ENCODE measurements at regions not wholly inside any gene's neighbourhood (a gene's known extent, or its start where the extent isn't known, plus 50 kb on each side); places are given as distances from the start of the nearest gene placed in this dataset.
"Not testable (repeated sequence)": the region's sequence is repeated elsewhere in the genome, so short reads cannot be mapped to it uniquely, and the experiment has no call there.

DNA sequence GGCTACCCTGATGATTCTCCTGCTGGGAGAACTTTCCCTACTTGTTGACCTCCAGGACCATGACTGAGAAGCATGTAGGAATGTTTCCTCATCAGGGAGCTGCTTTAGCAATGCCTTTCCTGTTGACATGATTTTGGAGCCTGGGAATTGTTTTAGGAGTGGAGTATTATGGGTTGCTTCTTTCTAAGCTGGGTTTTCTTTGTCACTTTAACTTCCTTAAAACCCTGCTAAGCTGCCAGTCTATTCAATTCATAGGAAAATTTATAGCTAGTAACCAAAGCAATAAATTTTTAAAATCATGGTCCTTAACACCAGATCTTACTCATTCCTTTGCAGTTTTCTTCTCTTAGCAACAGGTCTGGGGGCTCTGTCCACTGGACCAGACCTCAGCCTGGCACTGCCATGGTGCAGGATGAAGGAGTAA, 125.6 kb upstream of the TACR1 start:
- no peak for DNase-seq

DNA sequence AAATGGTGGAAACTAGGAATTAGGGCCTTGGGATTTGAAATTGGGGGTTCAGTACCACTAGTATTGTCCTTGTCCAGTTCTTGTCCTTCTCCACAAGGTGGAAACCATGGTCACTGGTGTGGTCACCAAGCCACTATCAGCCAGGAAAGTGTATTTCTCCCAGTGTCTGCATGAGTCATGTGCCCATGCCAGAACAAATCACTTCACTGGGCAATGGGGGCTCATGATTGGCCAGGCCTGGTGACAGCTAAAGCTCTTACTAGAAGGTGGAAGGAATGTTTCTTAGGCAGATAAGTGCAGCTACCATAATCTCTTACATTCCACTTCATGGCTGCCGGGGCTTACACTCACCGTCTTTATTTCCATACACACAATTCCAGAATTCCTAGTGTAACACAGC, 124.8 kb upstream of the TACR1 start:
- DNase-seq, result no peak

DNA sequence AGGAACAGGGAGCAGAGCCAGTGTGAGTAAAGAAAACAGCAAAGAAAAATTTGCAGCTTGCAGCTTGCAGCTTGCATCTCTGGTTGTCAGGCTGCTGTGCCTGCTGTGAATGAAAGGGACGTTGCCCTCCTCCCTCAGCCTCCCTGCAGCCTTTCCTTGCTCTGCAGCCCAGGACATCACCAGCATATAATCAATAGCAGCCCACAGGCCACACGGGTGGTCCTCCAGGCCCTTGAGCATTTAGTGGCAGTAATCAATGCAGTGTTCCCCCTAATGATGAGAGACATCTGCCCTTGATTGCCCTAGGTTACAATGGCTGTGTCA, 122.2 kb upstream of the TACR1 start:
- no peak for DNase-seq

DNA sequence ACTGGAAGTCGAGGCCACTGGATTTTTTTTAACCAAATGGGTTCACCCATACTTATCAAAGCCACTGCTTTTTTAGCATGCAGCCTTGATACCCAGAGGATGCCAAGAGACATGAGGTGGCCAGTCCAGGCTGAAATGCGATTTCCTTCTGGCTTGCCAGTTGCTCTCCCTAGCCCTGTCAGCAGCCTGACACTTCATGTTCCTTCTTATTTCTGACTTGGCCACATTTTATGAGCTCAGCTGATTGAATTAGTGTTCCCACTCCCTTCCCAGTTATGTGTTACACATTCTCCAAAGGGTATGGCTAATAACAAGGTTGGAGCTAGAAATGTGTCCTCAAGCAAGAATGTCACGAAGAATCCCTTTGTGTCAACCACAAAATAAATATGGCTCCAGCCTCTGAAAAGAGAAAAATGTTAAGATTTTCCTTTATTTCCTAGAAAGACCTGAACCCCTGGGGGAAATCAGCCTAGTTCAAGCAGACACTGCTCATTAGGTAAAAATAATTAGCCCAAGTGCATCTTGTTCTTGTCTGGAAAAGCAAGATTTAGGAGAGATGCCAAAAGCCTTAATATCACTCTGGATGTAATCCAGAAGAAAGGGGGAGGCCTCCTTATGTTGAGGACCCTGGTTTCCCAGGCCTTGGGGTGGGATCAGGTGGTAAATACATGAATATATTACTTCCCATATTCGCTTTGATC, 121.7 kb upstream of the TACR1 start:
- no peak for DNase-seq

DNA sequence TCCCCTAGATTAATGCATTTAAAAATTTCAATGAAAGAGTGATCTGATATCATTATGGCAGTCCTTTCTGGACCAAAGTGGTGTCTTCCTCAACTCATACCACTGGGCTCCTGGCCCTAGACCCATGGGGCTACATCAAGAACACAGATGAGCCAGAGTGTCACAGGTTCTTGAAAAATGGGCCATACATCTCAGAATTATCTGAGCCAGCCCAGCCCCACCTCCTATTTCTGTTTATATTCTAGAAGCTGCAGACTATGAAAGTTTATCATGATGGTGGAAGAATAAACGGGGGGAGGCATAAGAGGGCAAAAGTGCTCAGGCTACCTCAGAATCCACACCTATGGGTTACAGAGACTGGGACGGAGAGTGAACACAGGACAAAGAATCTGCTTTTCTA, 120.6 kb upstream of the TACR1 start:
- no peak for DNase-seq

DNA sequence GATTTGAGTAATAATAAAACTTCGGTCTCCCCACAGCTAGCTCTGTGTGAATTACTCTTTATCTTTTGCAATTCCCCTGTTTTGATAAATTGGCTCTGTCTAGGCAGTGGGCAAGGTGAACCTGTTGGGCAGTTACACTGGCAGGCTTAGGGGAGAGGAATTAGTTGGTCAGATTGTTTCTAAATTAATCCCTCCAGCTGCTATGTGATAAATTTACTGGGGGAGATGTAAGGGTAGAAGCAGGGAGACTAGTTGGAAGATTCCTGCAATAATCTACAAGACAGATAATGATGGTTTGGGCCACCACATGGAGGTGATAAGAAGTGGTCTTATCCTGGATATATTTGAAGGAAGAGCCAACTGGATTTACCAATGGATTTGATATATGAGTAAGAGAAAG, 118.5 kb upstream of the TACR1 start:
- DNase-seq, result no peak

DNA sequence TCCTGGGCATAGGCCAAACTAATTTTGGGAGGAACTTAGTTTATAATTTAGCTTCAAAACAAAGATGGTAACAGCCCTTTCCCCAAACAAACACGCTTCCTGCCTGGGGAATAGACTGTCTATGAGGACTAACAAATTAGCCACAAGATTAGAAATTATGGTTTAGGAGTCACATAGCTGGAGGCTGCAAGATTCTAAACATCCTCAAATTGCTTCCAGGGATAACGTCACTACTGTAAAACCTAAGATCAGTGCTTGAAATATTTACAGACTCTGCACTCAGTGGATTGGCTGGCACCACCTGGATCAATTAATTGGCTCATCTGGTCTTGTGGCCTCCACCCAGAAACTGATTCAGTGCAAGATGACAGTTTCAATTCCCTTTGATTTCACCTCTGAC, 118.0 kb upstream of the TACR1 start:
- DNase-seq, result no peak

DNA sequence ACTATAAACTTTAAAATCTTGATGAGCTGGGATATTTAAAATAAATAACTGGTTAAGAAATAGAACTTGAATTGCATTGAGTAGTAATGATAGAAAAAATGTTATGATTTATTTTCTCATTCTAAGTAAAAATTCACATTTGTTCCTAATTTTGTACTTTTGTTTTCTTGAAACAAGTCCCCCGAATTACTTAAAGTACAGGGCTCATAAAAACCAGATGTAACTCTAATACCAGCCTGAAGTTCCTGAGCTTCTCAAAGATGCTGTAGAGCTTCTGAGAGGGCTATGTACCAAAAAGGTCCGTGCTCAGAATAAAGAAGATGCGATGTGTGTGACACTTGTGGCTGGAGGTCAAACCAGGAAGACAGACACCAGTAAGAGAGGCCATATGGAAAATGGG, 116.1 kb upstream of the TACR1 start:
- DNase-seq, result no peak

DNA sequence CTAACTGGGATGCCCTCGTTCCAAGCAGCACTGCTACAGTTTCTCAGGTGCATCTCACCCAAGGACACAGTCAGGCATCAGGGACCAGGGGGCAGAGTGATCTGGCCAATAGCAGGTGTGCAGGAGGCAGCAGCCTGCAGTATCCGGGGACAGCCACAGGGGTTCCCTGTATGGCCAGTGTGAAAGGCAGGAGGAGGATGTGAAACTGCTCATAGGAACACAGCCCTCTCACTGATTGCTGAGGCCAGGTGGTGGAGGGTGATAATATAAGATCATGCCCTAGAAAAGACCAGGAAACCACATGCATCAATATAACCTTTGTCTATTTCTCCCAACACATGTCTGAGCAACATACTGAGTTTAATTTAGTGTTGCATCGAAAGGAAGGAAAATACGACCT, 112.7 kb upstream of the TACR1 start:
- DNase-seq, result no peak

DNA sequence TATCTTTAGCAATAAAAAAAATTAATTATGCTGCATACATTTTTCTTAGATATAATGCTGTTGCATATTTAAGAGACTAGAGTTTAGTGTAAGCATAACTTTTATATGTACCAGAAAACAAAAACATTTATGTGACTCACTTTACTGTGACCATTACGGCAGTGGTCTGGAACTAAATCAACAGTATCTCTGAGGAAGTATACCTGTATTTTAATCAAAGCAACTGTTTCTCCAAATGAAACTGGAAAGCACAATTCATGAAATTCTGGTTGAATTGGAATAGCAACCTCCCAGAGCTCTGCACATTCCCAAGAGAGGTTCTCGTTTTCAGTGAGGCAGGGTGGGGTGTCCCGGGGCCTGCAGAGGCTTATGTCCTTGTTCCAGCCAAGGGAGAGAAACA, 112.2 kb upstream of the TACR1 start:
- no peak for DNase-seq

DNA sequence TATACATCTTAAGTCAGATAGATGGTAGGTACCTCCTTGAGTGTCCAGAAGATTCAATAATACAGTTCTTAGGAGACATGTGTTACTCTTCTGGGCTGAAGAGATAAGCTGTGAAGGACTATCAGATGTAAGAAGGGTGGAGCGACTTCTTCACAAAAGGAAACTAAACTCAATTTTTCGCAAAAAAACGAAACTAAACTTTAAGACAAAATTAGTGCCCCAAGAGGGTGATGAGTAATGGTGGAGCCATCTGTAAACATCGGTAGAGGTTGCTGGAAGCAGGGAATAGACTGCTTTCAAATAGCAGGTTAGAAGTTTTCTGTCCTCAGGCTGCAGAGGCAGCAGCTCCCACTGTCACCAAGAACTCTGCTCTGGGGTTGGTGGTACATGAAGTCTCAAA, 111.6 kb upstream of the TACR1 start:
- no peak for DNase-seq

DNA sequence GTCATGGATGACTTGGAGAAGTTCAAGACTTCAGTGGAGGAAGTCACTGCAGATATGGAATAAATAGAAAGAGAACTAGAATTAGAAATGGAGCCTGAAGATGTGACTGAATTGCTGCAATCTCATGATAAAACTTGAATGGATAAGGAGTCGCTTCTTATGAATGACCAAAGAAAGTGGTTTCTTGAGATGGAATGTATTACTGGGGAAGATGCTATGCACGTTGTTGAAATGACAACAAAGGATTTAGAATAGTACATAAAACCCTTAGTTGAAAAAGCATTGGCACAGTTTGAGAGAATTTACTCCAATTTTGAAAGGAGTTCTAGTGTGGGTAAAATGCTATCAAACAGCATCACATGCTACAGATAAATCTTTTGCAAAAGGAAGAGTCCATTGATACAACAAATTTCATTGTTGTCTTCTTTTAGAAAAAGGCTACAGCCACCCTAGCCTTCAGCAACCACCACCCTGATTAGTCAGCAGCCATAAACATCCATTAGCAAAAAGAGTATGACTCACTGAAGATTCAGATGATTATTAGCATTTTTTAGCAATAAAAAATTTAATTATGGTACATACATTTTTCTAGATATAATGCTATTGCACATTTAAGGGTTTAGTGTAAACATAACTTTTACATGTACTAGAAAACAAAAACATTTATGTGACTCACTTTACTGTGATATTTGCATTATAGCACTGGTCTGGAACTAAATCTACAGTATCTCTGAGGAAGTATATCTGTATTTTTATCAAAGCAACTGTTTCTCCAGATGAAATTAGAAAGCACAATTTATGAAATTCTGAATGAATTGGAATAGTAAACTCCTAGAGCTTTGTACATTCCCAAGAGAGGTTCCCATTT, 110.5 kb upstream of the TACR1 start:
- no peak for DNase-seq

DNA sequence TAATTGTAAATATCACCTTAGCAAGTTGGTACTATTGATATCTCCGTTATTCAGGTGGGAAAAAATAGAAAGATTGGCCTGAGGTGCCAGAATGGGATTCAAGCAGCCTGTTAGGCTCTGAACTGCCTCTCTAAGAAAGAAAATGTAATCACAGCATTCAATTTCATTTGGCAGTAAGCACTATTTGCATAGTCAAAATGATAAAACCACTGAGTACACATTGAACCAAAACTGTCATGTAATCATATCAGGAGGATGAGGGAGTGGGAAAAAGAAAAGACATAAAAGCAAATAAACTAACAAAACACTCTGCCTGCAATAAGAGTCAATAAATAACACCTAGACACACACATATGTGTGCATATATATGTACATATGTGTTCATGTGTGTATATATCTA, 103.9 kb upstream of the TACR1 start:
- no peak for DNase-seq

DNA sequence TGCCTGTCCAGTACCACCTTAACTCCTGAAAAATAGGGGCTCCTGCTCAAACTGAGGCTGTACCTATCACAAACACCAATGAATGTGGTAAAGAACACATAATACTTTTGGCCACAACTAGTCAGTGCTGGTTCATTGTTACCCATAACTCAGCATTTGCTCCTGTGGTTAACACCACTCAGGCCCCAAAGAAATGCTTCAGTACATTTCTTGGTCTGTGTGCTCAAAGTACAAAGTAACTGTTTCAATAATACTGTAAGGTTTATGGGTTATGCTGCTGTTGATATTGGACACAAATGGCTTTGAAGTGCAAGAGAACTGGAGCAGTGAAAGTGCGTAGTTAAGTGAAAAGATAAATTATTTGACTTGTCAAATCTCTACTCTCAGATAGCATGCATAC, 95.0 kb upstream of the TACR1 start:
- DNase-seq, result no peak

DNA sequence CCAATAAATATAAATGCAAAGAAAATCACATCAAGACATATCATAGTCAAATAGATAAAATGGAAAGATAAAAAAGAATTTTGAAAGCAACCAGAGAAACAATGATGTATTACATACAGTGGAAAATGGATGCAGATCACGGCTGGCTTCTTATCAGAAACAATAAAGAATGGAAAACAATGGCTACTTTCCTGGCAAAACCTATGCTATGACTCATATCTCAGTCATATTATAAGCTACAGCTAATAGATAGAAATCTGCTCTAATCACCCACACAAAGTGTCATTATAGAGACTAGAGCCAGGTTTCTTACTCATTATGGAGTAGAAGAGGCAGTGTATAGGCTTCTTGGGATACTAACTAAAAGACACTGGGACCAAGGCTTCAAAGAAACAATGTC, 93.5 kb upstream of the TACR1 start:
- no peak for DNase-seq

DNA sequence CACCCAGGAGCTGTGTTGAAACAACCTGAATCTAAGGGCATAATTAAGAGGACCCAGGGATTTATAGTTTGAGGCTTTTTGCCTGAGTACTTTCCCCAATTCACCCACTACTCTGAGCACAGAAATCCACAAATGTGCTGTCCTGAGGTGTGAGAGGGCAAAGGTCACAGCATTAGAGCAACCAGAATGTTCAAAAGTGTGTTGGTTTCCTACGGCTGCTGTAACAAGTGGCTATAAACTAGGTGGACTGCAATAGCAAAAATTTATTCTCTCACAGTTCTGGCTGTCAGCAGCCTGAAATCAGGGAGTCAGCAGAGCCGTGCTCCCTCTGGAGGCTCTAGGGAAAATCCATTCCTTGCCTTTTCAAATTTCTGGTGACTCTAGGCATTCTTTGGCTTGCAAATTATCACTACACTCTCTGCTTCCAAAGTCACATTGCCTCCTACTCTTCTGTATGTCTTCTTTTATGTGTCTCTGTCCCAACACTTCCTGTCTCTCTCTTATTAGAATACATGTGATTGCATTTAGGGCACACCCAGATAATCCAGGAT, 91.4 kb upstream of the TACR1 start:
- no peak for DNase-seq

DNA sequence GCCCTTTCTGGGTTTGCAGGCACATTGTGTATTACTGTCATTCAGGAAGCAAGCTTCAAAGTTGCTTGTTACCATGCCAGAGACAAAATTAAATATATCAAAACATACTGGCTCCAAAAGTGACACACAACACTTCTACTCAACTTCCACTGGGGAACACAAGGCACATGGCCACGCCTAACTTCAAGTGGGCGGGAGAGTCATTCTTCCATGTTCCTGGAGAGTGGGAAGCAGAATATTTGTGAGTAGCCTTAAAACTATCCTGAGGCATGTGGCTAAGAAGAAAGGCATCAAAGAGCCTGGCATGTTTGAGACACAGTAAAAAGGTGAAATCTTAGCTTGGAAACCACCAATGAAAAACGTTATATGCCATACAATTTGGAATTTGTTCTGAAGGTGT, 90.5 kb upstream of the TACR1 start:
- DNase-seq, result no peak

DNA sequence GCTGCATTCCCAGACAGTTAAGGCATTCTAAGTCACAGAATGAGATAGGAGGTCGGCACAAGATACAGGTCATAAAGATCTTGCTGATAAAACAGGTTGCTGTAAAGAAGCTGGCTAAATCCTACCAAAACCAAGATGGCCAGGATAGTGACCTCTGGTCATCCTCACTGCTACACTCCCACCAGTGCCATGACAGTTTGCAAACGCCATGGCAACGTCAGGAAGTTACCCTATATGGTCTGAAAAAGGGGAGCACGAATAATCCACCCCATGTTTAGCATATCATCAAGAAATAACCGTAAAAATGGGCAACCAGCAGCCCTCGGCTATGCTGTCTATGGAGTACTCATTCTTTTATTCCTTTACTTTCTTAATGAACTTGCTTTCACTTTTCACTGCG, 89.9 kb upstream of the TACR1 start:
- DNase-seq, result not testable (repeated sequence)

DNA sequence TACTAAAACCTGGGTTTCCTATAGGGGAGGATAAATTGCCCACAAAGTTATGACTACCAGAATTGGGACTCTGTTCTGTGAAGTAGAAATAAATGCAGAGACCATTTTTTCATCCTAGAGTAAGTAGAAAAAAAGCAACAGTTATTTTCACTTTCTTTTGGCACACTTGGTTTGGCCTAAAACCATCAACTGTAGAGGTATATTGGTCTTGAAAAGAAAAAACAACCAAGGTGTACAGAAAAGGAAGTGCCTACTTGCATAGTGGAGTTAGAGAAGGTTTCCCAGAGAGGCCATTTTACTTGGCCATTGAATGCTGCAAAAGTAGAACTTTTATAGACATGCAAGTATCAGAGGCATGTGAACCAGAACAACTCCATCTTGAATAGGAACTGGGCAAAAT, 89.4 kb upstream of the TACR1 start:
- DNase-seq, result no peak

DNA sequence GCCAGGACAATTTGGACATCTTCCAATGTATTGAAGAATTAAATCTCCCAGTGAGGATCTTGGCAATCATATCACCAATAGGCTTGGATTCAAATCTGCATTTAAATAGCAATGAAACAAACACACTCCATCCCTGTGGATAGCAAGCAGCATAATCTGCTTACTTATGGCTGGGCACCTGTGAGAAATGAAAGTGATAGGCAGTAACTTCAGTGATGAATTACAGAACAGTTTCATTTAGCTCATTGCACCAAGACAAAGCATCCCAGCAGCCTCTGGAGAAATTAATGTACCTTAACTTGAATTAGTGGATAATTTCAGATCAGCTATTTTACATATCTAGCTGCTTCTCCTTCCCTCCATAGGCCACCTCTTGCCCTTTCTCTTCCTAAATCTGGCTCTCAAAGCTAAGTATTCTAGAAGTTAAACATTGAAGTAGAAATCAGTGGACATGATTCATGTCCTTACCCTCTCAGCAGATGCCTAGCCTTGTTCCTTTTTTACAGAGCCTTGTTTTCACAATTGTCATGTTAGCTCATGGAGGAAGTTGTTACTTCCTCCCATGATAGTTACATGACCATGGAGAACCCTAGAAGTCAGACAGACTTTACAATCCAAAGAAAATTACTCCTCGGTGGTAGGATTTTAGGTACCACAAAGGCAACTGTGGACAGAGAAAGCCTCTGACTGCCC, 88.5 kb upstream of the TACR1 start:
- DNase-seq, result no peak

DNA sequence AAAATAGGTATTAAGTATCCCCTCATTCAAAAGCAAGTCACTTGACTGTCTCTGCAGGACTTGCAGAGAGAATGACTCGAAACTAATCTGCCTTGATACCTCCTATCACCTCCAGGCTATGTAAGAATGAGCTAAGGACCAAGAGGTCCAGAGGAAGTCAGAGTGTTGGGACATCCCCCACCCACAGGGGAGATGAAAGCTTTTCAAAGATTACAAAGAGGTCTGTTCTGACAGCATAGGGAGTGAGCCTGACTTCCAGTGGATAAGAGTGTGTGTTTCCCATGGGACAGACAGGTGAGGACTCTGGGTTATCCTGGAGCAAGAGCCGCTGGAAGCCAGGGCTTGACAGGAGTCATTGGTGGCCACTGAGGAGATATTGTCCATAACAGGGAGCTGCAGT, 85.0 kb upstream of the TACR1 start:
- no peak for DNase-seq

DNA sequence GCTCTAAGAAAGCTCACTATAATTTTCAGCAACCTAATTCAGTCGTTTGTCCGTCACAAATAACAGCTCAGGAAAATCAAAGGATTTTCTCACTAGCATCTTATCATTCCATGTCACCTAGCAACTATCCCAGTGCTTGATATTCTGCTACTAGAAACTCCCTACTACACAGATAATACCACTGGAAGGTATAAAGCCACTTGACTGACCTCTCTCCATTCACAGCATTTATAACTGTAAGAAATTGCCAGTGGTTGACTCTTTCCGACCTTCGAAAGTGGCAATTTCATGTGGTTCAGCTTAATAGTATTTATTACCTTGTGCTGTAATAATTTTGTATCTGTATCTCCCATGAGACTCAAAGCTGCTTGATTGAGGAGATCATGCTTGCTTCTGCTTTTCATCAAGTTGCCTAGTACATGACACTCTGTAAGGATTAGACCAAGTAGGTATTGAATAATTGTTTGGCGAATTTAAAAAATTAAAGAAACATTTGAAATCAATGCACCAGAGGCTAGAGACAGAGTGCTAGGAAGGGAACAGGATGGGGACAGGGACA, 79.6 kb upstream of the TACR1 start:
- no peak for DNase-seq

DNA sequence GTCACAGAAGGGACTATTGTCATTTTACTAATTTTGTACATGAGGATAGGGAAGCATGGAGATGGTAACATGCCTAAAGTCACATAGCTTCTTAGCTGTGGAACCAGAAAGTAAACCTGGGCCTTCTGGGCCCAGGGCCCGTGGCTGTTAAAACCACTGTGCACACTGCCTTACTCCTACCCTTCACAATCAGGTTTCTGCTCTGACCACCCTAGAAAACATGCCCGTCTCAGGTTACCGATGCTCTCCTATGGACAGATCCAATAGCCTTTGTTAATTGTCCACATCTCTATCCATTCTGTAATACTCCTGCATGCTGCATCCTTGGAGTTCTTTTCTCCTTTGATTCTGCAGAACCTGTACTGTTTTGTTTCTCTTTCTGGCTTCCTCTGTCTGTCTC, 79.0 kb upstream of the TACR1 start:
- DNase-seq, result no peak

DNA sequence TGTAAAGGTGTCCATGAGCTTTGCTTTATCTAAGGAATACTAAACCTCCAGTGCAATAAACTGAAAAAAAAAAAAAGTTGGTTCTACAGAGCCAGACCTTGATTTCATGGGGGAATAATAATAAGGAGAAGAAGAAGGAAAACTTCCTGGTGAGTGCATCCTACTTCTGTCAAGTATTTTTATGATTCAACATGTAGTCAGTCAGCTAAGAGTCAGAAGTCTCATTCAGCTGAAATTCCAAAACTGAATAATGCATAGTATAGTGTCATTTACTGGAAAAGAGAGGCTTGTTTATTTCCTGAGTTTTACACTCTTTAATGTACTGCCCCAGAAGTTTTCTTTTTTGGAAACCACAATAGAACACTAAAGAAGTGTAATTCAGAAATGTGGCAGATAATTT, 77.8 kb upstream of the TACR1 start:
- no peak for DNase-seq

Data from NCI-H2081 treated with DMSO at 0.1 percent for 48 hours (cell line).